IPS-NIHi11 (cell line): ENCODE measurements at regions not wholly inside any gene's neighbourhood (a gene's known extent, or its start where the extent isn't known, plus 50 kb on each side); places are given as distances from the start of the nearest gene placed in this dataset.
"Not testable (repeated sequence)": the region's sequence is repeated elsewhere in the genome, so short reads cannot be mapped to it uniquely, and the experiment has no call there.

Experiments used
- DNase-seq: peaks from one replicate; pipeline ENCODE4 v3.0.0; 2012; ENCODE audit warnings: mixed read lengths, low spot score

DNA sequence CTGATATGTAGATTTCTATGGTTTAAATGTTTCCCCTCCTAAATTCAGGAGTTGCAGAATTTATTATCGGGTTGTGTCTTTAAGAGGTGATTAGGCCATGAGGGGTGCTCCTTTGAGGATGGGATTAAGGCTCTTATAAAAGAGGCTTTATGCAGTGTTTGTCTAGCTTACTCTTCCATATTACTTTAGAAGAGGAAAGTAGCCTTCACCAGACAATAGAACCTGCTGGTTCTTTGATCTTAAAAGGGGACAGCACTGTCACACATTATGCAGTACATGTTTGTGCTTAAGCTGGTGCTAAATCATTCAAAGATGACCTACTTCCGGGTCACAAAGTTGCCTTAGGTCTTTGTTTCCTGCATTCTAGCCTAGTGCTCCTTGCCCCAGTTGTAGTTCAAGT is 81.0 kb downstream of the CPXCR1 start:
- DNase-seq: no peak

GRCh38 chrX:88830111-88830510 is 83.1 kb downstream of the CPXCR1 start:
- no peak for DNase-seq

GRCh38 chrX:88837721-88838120 is 90.7 kb downstream of the CPXCR1 start:
- DNase-seq: peak; percentile 2

- no peak for DNase-seq
Observed at GRCh38 chrX:88838392-88838791, 91.4 kb downstream of the CPXCR1 start.

DNA sequence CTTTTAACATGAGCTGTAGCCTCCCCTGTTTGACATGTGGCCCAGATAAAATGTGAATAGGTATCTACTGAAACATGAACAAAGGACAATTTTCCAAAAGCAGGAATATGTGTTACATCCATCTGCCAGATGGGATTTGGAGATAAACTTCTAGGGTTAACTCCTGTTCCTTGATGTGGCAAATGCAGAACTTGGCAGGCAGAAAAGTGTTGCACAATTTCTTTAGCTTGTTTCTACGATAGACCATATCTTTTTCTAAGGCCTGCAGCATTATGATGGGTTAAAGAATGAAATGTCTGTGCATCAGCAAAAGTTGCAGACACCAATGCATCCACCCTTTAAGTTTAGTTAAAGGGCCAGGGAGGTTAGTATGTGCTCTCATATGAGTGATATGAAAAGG is 96.8 kb downstream of the CPXCR1 start:
- not testable (repeated sequence) for DNase-seq

- DNase-seq: no peak
Observed at GRCh38 chrX:88853925-88854324, 106.9 kb downstream of the CPXCR1 start.

DNA sequence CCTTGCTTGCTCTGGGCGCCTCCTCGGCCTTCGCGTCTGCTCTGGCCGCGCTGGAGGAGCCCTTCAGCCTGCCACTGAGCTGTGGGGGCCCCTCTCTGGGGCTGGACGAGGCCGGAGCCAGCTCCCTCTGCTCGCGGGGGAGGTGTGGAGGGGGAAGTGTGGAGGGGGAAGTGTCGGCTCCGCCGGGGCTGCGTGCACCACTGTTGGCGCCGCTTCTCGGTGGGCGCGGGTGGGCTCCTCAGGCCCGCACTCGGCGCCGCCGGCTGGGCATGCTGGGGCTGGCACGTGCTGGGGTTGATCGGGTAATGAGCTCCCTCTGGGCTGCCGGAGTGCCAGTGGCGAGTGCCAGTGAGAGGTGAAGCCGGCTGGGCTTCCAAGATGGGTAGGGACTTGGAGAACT is 116.7 kb downstream of the CPXCR1 start:
- no peak for DNase-seq

GRCh38 chrX:88865634-88866033 is 118.6 kb downstream of the CPXCR1 start:
- no peak for DNase-seq

DNA sequence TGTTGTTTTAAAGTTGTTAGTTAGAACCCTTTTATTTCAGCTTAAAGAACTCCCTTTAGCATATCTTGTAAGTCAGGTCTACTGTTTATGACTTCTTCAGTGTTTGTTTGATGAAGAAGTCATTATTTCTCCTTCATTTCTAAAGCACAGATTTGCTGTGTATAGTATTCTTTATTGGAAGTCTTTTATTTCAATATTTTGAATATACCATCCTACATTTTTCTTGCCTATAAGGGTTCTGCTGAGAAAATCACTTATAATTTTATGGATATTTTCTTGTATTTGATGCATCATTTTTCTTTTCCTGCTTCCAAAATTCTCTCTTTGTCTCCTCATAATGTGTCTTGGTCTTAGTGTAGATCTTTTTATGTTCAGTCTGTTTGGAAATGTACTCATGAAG is 134.5 kb downstream of the CPXCR1 start:
- no peak for DNase-seq

DNA sequence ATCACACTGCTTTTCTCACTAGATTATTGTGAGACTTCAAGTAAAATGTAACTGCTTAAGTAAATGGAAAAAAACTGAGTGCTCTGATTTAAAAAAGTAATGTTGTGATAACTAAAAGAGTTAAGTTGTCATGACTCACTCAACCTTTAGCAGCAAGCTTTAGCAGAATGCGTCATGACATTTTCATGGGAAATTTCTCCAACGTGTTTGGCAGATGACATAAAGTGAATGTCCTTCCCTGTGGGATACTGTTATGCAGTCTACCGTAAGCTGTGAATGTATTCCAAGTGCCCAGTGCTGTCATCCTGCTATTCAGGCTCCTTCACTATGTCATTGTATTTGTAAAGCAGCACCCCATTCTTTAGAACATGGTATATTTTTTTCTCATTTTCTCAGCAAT is 136.2 kb downstream of the CPXCR1 start:
- no peak for DNase-seq

DNA sequence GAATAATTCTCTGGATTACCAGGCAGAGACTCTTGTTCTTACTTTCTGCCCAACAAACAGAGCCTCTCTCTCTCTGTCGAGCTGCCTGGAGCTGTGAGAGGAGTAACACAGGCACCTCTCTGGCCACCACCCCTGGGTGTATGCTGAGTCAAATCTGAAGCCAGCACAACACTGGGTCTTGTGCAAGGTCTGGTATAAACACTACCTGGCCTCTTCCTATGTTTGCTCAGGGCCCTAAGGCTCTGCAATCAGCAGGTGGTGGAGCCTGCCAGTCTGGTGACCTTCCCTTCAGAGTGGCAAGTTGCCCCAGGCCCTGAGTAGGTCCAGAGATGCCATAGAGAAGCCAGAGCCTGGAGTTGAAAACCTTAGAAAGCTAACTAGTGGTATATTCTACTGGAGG is 139.9 kb downstream of the CPXCR1 start:
- no peak for DNase-seq

DNA sequence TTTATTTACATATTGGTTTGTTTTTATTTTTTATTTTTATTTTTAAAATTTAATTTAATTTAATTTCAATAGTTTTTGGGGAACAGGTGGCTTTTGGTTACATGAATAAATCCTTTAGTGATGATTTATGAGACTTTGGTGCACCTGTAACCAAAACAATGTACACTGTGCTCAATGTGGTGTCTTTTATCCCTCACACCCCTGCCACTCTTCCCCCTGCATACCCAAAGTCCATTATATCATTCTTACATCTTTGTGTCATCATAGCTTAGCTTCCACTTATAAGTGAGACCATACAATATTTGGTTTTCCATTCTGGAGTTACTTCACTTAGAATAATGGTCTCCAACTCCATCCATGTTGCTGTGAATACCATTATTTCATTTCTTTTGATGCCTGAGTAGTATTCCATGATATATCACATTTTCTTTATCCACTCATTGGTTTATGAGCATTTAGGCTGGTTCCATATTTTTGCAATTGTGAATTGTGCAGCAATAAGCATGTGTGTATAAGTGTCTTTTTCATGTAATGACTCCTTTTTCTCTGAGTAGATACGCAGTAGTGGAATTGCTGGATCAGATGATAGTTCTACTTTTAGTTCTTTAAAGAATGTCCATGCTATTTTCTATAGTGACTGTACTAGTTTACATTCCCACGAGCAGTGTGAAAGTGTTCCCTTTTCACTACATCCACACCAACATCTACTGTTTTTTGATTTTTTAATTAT is 157.1 kb downstream of the CPXCR1 start:
- DNase-seq: no peak

- no peak for DNase-seq
Observed at GRCh38 chrX:88908056-88908455, 161.0 kb downstream of the CPXCR1 start.

- DNase-seq: no peak
Observed at GRCh38 chrX:88937616-88938015, 190.6 kb downstream of the CPXCR1 start.

DNA sequence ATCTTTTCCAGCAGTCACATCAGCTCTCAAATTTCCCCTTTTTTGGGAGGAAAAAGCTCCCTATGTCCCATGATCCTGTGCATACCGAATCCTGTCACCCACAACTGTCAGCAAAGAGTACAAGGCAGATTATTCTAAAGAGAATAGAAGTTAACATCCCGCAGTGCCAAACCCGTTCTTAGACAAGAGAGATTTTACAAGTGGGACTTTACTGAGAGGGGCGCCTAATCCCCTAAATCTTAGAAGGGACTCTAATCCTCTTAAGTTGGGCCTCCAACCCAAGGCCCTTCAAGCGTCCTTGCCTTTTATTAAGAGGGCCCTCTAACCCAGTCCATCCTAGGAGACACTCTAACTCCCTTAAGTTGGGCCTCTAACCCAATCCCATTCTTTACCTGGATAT is 193.9 kb downstream of the CPXCR1 start:
- DNase-seq: no peak

GRCh38 chrX:88944661-88945060 is 197.6 kb downstream of the CPXCR1 start:
- DNase-seq: no peak

DNA sequence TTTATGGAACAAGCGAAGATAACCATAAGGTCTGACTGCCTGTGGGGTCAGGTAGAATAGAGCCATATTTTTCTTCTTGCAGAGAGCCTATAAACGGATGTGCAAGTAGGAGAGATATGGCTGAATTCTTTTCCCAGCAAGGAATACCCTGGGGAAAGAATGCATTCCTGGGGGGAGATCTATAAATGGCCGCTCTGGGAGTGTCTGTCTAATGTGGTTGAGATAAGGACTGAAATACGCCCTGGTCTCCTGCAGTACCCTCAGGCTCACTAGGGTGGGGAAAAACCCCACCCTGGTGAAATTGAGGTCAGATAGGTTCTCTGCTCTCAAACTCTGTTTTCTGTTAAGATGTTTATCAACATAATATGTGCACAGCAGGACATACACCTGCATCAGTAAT is 209.0 kb downstream of the CPXCR1 start:
- not testable (repeated sequence) for DNase-seq

GRCh38 chrX:88977835-88978234 is 230.8 kb downstream of the CPXCR1 start:
- no peak for DNase-seq

DNA sequence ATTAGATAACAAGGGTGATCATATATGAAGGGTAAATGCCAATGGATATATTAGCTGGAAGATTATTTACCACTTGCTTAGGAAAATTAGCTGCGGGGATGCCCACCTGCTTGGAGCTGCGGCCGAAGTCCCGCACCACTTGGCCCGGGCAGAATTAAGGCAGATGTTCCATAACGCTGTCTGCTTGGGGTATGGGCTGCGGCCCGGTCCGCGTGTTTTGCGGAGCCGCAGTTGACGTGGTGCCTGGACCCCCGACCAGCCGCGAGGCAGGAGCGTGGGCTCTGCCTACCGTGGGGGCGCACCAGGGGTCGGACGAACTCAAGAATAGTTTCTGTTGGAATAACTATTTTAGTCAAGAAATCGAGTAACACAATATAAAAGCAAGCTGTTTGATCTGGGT is 235.2 kb downstream of the CPXCR1 start:
- no peak for DNase-seq

- no peak for DNase-seq
Observed at GRCh38 chrX:88982933-88983332, 235.9 kb downstream of the CPXCR1 start.

GRCh38 chrX:88988796-88989195 is 241.8 kb downstream of the CPXCR1 start:
- DNase-seq: no peak

DNA sequence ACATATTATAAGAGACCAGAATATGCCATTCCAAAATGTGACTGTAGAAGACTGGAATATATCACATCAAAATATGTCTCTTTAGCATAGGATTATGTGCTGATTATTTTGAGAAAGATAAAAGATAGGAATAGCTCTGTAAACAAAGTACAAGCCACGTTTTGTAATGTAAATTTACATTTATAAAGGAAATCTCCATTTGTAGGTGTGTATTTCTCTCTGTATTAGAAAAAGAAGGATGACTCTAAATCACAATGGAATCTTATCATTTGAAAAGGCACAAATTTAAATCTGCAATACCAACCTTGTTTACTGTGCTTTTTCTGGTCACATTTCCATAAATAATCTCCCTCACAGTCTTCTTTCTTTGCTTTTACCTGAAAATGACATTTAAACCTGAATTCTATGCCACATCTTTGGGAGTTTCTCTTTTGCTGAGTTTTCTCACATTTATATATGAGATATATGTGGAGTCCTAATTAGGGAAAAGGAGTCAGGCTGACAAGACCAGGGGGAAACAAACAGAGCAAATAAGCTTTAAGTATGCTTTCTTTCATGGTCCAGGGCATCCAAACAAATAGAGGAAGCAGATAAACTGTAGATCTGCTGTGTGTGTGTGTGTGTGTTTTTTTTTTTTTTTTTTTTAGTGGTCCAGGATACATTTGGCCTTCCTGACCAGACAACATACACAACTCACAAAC is 244.0 kb downstream of the CPXCR1 start:
- DNase-seq: no peak

DNA sequence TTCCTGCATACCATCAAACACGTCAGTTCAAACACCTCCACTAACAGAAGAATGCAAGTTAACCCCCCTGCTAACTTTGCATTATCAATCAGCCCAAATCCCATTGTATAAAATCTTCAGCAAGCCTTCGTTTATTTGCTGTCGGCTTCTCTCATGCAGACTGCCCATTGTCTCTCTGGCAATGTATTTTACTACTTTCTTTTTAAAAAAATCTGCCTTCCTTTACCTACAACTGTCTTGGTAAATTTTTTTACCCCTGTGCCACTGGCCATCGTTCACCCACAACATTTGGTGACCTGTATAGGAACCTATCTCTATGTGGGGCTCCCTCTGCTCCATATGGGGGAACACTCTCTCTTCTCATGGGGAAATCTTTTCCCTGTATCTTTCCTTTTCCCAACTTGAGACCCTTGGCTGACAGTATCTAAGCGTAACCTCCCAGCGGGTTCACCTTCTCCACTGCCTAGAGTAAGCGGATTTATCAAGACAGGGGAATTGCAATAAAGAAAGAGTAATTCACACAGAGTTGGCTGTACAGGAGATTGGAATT is 244.6 kb downstream of the CPXCR1 start:
- DNase-seq: peak; percentile 5

- no peak for DNase-seq
Observed at GRCh38 chrX:89021964-89022363, 274.9 kb downstream of the CPXCR1 start.
